CD4-positive, alpha-beta T cell treated with Interleukin-6 for 4 hours (primary cell): ENCODE measurements at regions not wholly inside any gene's neighbourhood (a gene's known extent, or its start where the extent isn't known, plus 50 kb on each side); places are given as distances from the start of the nearest gene placed in this dataset.

Experiments used
- DNase-seq: peaks from one replicate; pipeline ENCODE4 v3.0.0-alpha.2; 2020; ENCODE audit warnings: mixed read lengths

DNA sequence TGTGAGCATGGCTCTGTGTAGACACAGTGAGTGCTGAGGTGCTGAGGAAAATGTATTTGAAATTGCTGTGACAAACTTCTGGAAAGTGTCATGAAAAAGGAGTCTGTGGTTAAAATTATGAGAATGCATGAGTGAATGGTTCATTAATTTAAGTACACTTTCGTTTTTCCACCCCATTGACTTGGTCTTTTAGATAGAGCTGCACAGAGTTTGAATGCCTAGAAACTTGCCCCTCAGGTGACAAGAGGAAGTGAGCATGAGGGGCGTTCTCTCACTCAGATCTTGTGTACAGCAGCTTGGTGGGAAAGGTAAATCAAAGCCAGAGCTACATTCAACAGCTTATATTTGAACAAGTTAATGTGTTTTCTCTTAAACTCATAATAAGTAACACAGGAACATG, 296.8 kb downstream of the WDR72 start:
- DNase-seq = no peak

DNA sequence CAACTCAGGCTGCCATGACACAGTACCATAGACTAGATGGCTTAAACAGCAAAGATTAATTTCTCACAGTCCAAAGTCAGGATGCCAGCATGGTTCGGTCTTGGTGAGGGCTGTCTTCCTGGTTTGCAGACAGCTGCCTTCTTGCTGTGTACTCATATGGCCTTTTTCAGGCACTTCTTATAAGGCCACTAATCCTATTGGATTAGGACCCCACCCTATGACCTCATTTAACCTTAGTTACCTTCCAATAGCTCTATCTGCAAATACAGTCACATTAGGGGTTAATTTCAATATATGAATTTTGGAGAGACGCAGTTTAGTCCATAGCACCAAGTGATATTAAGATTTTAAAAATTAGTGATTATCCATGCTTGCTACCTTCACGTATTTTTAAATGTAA, 297.8 kb downstream of the WDR72 start:
- no peak for DNase-seq

DNA sequence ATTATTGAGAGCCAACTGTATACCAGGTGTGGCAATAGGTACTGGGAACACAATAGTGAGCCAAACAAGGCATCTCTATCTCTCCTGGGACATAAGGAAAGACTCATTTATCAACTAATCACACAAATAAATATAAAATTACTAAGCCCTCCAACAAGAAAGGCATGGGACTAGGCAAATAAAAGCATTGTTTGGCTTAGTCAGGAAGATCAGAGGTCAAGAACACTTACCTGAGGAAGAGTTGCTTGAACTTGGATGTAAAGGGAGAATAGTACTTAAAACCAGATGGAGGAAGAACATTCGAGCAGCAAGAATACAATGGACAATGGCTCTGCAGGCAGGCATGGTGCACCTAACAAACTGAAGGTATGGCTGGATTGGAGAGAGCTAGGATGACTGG, 300.7 kb downstream of the WDR72 start:
- DNase-seq = no peak

DNA sequence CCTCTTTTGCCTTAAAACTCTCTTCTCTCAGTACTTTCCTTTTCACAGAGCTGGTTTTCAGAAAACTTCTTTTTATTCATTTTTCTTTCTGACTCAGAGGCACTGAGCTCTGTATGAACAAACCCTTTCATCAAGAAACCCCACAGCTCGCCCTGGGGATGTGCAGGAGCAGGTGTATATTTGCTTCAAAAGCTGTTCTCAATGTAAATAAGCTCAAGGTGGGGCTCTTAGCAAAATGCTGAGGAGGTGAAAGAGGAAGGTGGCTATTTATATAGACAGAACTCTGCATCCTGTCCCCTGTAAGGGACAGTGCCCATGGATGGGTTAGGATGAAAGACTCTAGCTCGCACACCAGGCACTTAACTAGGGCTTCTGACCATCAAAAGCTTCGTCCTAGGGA, 302.0 kb downstream of the WDR72 start:
- DNase-seq = no peak

DNA sequence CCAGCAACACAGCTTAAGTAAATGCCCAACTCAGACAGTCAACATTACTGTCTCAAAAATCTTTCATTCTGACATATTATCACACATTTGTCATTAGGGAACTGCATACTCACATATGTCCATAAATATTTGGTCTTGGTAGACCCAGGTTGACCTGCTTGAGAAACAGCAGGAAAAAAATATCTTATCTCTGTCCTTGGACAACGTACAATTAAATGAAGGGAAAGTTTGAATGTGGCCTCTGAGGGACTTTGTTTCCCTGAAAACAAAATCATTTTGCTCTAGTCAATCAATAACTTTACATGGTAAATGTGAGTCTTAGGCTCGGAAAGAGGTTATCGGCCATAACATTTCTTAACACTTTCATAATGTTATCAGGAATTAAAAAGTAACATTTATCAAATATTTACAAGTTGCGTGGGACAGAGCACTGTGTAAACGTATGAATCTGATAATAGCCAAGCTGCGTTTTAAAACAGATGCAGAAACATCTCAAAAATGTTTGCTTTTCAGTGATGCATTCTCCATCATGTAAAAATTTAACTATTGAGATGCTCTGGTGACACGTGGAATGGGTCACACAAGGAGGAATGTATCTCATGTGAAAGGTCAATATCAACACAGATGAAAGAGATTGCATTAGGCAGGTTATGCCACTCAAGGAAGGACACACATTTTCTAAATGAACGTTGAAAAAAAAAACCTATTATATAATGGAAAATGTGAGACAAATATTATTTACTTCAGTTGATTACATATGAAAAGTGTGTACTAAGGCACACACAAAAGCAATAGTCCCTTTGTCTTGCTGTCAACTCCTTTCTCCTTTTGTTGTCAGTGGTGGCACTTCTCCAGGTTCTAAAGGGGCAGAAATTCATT, 304.4 kb downstream of the WDR72 start:
- DNase-seq = no peak

DNA sequence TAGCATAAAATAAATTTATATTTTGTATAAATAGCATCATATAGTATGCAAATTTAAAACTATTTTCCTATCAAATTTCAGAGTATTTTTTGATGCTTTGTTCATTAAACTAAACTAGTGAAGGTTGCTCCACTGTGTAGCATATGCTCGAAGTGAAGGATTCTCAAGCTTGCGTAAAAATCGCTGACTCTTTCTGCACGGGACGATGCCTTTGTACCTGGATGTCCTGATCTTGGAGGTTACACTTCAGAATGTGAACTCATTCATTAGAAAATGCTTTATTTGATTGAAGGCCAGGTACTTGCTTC, 305.0 kb downstream of the WDR72 start:
- DNase-seq = no peak

DNA sequence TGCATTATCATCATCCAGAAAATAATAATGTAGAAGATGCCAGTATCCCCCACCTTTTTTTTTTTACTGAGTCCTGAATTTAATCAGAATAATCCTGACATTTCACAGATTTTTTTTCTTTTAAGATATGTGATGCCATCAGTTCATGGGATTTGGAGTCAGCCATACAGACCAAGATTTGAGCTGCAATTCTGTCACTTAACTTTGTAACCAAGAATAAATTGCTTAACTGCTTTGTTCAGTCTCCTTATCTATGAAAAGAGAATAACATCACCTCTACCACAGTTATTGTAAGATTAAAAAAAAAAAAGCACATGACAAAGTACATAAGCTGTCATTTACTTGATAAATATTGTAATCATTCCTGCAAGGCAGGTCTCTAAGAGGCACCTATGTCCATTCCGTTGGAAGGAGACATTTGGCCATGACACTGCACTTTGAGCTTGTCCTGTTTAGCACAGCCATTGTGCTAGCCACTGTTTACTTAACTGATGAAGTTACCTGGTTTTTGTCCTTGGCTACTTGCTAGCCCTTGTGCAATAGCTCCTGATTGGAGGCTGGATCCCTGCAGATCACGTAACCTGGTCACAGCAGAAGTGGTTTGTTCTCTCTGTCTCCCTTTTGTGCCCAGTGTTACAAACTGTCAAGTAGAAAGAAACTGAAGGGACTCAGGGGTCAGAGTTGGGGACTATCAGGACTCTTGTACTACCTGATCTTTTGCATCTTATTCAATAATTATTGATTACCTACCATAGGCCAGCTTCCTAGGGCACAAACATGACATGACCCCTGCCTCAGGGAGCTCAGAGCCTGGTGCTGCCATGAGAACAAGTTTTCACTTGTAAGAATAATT, 306.0 kb downstream of the WDR72 start:
- DNase-seq = no peak

DNA sequence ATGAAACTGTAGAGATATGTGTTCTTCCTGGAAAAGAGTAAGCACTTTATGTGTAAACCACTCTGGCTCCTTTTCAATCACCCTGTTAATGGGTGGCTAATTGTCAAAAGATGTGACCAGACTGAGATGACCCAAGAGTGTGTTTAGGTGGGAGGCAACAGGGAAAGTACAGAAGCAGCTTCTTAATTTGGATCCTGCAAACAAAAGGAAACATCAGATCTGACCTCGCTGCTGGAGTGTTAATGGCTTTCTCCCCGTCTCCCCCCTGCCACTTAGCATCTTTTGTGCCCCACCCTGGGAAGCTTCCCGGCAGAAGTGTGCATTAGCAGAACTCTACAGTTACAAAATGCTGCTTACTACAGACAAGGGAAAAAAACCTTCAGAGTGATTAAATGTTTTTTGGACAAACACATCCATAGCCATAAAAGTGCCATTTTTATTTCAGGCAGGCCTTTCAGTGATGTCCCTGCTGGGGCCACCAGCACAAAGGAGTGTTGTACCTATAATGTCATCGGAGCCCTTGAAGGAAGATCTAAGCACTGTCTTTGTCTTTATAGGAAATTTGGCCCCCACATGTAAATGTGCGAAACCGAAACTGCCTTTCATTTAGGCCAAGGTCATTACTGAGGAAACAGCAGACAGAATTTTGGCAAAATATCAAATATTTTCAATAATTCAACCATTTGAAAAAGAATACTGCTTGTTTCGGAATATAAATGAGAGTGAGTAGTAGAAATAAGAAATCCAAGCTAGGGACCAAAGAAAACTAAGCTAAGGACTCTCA, 311.0 kb downstream of the WDR72 start:
- no peak for DNase-seq

DNA sequence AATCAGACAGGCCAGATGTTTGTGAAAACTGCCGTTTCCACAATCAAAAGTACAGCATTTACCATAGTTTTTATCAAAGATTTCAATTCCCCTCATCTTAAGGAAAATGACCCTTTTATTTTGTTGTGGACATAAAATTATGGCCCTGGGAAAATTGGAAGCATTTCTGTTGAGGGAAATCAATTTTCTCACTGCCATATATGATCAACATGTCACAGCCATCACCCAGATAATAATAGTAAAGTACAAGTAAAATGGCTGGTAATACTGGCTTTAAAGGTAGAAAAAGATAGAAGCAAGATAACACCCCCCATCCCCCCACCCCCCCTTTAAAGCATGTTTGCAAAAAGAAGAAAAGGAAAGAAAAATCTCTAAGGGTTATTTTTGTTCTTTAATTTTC, 311.7 kb downstream of the WDR72 start:
- no peak for DNase-seq

DNA sequence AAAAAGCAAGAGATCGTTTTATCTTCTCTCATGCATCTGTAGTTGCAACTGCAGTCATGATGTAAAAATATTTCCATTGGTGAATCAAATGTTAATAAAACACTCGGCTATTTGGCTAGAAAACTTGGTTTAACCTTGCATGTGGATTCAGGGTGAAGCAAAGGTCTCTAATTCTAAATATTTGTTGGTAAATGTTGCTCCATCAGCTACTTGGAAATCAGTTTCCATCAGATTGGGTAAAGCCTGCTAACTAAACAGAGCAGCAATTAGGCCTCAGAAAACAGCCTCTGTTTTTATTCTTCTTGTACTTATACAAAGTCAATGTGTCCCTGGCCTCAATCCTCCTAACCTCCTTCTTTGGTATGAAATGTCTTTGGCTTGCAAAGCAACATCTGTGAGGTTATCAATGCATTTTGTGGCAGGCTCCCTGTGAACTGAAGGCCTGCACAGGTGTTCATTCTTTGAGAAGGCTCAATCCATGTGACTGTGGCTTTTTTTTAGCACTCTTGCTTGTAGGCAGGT, 312.3 kb downstream of the WDR72 start:
- no peak for DNase-seq

DNA sequence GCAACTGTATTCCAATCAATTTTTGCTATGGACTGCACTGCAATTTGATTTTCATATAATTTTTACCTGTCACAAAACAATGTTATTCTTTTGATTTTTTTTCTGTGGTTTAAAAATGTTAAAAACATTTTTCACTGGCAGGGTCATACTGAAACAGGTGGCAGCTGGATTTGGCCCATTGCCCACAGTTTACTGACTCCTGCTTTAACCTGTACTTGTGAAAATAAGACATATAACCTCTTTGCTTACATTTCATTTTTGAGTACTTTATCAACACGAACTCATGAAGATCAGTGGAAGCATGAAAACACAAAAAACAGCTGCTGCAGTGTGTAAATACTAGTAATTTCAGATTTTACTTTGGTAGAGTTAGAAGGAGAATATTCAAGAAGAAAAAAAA, 313.1 kb downstream of the WDR72 start:
- no peak for DNase-seq

DNA sequence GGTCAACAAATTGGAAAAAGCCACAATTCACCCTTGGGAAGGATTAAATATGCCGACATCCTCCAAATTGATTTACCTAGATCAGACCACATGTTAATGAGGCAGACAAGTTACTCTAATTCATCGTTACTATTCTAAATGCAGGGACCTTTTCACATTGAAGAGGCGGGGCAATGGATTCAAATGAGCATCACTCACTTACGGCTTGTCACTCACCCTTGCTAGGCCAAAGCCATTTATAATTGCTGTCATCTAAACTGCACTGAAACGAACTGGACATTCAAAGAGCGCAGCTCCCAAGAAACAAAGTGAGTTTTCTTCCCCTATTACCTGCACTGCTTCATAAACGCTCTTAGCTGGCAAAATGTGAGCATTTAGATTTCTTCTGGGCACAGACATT, 313.9 kb downstream of the WDR72 start:
- no peak for DNase-seq

DNA sequence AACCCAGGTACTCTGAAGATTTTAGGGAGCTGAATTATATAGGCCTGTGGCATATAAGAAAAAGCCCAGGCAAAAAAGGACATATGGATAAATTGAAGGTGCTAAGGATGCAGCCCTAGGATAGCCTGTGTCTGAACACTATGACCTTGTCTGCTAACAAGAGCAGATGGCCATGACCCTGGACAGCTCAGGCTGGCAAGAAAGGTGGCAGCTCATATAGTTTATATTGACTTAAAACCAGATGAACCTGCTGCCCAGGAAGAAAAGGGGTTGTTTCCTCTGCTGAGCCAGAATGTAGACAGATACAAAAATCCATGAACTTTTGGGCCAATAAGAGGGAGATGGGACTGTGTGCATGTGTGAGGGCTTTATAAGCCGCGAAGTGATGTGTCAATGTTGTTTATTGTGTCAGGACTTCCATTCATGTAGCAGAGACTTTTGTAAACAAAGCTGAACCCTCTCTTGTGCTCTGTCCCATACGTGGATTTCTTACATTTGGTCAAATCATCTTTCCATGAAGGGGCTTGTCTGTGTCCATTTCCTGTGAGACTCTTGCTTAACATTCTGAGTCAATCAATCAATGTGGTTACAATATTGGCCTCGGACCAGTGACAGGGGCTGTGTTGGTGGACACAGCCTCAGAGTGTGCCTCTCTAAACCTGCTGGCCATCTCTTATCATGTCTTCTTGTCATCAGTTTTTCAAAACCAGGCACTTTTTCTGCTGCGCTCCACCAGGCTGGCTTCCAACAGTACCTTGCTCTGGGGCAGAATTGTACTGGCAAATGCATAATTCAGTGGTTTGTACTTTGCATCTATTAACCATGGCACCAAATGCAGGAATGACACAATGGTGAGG, 321.2 kb downstream of the WDR72 start:
- no peak for DNase-seq

DNA sequence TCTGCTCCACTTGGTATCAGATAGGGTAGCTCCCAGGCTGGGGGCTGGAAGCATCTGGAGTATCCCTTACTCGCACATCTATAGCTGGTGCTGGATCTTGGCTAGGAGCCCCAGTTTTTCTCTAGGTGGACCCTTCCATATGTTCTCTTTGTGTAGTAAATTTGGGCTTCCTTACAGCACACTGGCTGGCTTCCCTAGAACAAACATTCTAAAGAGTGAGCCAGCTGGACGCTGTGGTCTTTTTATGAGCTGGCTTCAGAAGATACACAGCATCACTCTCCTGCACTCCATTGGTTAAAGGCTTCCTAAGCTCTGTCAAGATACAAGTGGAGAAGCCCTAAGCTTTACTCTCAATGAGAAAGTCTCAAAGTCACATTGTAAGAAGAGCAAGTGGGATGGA, 322.1 kb downstream of the WDR72 start:
- no peak for DNase-seq

DNA sequence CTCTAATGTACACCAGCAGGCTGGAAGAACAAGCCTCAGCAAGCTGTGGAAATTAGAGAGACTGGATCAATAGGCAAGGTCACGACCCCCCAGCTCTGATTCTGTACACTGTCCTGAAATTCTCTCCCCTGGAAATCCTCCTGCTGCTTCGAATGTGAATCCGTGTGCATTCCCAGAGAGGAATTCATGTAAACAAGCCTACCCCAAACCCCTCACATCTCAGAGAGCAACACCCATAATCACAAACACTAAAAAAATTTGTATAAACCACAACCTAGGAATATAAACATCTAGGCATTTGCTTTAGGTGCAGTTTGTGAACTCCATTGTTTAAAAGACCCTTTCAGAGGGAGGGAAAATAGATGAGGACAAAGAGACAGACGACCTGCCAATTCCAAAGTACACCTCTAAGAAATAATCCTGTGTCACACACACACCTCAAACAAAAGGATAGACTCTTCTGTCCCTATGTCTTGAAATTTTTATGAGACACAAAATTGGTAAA, 325.2 kb downstream of the WDR72 start:
- no peak for DNase-seq

DNA sequence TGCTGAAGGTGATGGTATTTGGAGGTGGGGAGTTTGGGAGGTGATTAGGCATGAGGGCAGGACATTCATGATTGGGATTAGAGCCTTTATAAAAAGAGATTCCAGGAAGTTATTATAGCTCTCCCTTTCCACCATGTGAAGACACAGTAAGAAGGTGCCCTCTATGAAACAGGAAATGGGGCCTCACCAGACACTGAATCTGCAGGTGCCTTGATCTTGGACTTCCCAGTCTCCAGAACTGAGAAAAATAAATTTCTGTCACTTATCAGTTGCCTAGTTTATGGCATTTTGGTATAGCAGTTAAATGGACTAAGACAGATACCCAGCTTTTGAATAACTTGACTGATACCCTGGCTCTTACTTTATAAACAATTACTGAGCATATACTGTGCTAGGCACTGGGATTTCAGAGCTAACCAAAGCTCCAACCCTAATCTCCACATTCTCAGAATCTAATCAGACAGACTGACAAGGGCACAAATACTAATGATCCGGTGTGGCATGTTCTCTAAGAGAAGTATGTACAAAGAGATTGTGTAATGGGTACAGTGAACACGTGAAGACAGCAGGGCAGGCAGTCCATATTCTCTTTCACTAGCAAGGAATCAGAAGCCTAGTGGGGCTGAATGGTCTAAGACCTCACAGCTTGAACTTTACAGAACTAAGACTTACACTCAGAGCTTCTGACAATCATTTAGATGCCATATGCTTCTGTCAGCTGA, 343.1 kb downstream of the WDR72 start:
- no peak for DNase-seq

DNA sequence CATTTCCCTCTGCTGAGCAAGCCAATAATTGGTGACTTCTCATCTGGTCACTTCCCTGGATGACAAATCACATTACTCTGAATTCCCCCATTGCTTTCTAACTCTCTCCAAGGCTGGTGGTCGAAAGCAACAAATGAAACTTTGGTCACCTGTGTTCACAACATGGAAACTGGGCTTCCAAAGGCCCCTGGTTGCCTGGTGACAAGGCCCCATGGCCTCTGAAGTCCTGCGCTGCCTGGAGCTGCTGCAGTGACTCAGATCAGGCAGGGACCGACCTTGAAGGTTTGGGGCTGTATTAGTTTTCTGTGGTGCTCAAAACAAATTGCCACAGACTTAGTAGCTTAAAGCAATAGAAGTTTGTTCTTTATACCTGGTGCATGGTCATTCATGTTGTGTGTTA, 345.3 kb downstream of the WDR72 start:
- no peak for DNase-seq

DNA sequence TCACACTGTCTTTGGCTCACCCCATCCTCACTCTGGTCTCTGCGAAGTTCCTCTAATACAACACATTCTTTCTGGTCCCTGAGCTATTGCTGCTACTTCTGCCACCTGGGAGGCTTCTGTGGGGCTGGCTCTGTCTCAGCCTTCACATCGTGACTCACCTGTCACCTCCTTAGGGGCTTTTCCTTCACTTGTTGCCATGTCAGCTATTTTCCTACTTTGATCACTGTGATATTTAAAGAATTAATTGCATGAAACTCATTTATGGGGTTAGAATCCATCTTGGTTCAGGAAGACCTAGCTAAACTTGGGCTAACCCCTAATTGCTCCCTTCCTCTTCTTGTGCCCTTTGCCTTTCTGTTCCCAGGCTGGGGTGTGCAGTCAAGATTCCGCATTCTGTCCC, 346.9 kb downstream of the WDR72 start:
- DNase-seq = no peak

DNA sequence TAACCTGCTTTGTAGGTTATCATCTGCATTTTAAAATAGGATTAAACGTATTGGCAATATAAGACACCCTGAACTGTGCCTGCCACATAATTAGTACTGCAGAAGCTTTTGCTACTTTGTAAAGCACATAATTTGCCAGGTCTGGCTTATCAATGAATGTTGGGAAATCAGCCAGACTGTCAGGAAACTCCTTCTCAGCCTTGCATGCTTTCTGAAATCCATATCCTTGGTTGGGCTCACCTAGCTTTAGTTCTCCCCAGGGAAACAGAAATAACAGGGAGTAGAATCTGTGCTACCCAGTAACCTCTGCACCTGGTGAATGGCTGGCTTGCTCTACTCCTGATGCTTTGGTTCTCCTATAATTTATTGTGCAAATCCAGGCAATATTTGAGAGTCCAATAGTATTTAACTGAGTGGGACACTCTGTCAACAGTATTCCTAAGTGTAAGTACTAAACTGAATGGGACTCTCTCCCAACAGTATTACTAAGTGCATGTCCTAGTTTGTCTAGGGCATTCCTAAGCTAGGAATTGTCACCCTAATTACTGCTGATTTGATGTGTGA, 354.5 kb downstream of the WDR72 start:
- no peak for DNase-seq

DNA sequence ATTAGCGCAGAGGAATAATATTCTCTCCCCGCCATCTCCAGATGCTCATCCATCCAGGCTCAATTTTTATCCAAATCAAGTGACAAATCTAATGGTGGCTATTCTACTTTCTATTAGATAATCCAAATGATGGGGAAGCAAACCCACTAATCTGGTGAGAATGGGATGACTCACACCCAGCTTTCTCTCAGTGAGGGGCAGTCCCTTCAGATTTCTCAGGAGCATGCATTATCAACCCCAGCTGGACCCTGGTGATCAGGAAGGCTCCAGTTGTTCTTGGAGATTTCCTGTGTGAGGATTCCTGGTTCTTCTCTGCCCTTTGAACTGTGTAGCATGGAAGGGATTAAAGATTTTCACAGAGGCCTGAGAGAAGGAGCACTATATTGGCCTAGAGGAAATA, 358.0 kb downstream of the WDR72 start:
- DNase-seq = no peak

DNA sequence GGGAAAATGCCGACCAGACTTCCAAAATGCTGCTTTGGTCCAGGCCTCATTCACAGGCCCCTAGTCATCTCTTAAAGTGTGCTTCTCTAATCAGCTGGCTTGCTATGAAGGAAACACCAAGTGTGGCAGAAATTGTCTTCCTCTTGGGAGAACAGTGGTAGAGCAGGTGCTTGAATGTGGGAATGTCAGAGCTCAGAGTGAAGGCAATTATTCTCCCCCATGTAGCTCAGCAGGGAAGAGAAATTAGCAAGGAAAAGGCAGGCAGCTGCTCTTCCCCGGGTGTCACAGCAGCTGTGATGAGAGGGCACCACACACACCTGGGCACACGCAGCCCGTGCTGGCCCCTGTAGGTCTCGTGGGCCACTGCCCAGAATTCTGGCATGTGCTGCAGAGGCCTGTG, 358.5 kb downstream of the WDR72 start:
- DNase-seq = no peak
